H9 (cell line): ENCODE measurements at regions not wholly inside any gene's neighbourhood (a gene's known extent, or its start where the extent isn't known, plus 50 kb on each side); places are given as distances from the start of the nearest gene placed in this dataset.
"Not testable (repeated sequence)": the region's sequence is repeated elsewhere in the genome, so short reads cannot be mapped to it uniquely, and the experiment has no call there.

Experiments
- DNase-seq: peaks from one replicate; pipeline ENCODE4 v3.0.0-alpha.2; 2017
- H2AFZ ChIP-seq: one replicate; pipeline ENCODE4 v1.6.1; 2013; ENCODE audit warnings: mild to moderate bottlenecking, low read length, control low read depth, moderate library complexity
- H2AK5ac ChIP-seq: 2 replicates; pipeline ENCODE4 v1.6.1; 2013; ENCODE audit warnings: low read length, control low read depth, mixed read lengths; ENCODE audit not compliant: insufficient read length
- H2BK120ac ChIP-seq: one replicate; pipeline ENCODE4 v1.6.1; 2013; ENCODE audit warnings: low read depth, mild to moderate bottlenecking, low read length, control low read depth, inconsistent platforms; ENCODE audit not compliant: poor library complexity, severe bottlenecking
- H2BK12ac ChIP-seq: 2 replicates; pipeline ENCODE4 v1.6.1; 2013; ENCODE audit warnings: low read length, control low read depth, mixed read lengths, low read depth; ENCODE audit not compliant: insufficient read length
- H2BK15ac ChIP-seq: 2 replicates; pipeline ENCODE4 v1.6.1; 2013; ENCODE audit warnings: low read depth, low read length, control low read depth
- H2BK20ac ChIP-seq: one replicate; pipeline ENCODE4 v1.6.1; 2013; ENCODE audit warnings: low read depth, mild to moderate bottlenecking, low read length, control low read depth, inconsistent platforms; ENCODE audit not compliant: poor library complexity, severe bottlenecking
- H2BK5ac ChIP-seq: 2 replicates; pipeline ENCODE4 v1.6.1; 2013; ENCODE audit warnings: low read length, control low read depth, mixed read lengths; ENCODE audit not compliant: insufficient read length
- H3K14ac ChIP-seq: 2 replicates; pipeline ENCODE4 v1.6.1; 2013; ENCODE audit warnings: low read length, control low read depth; ENCODE audit not compliant: insufficient read depth
- H3K18ac ChIP-seq: 2 replicates; pipeline ENCODE4 v1.6.1; 2013; ENCODE audit warnings: low read depth, mild to moderate bottlenecking, mixed read lengths, low read length, control low read depth; ENCODE audit not compliant: insufficient read length
- H3K23ac ChIP-seq: 2 replicates; pipeline ENCODE4 v1.6.1; 2013; ENCODE audit warnings: low read length, control low read depth, mixed read lengths, low read depth; ENCODE audit not compliant: insufficient read length
- H3K23me2 ChIP-seq: 2 replicates; pipeline ENCODE4 v1.6.1; 2013; ENCODE audit warnings: low read depth, mild to moderate bottlenecking, mixed read lengths, low read length, control low read depth; ENCODE audit not compliant: insufficient read length, poor library complexity, severe bottlenecking
- H3K27ac ChIP-seq: 2 replicates; pipeline ENCODE4 v1.5.1; 2013; ENCODE audit warnings: low read length, control low read depth, mixed read lengths, low read depth; ENCODE audit not compliant: insufficient read length
- H3K27me3 ChIP-seq: 2 replicates; pipeline ENCODE4 v1.6.1; 2013; ENCODE audit warnings: low read length, control low read depth, inconsistent platforms; ENCODE audit not compliant: insufficient read depth
- H3K4ac ChIP-seq: 2 replicates; pipeline ENCODE4 v1.6.1; 2013; ENCODE audit warnings: low read depth, mild to moderate bottlenecking, control low read depth, inconsistent platforms, low read length, moderate library complexity
- H3K4me1 ChIP-seq: 2 replicates; pipeline ENCODE4 v1.6.1; 2013; ENCODE audit warnings: low read length, control low read depth, inconsistent platforms; ENCODE audit not compliant: insufficient read depth
- H3K4me2 ChIP-seq: 2 replicates; pipeline ENCODE4 v1.6.1; 2013; ENCODE audit warnings: low read length, control low read depth, mixed read lengths; ENCODE audit not compliant: insufficient read length, insufficient read depth
- H3K56ac ChIP-seq: 2 replicates; pipeline ENCODE4 v1.6.1; 2013; ENCODE audit warnings: low read depth, mild to moderate bottlenecking, mixed read lengths, low read length, control low read depth; ENCODE audit not compliant: insufficient read length
- H3K79me1 ChIP-seq: 2 replicates; pipeline ENCODE4 v1.6.1; 2013; ENCODE audit warnings: low read depth, mild to moderate bottlenecking, moderate library complexity, low read length, control low read depth, inconsistent platforms; ENCODE audit not compliant: insufficient read depth, poor library complexity, severe bottlenecking
- H3K79me2 ChIP-seq: 2 replicates; pipeline ENCODE4 v1.6.1; 2013; ENCODE audit warnings: low read length, control low read depth, inconsistent platforms; ENCODE audit not compliant: insufficient read depth
- H3K9ac ChIP-seq: 2 replicates; pipeline ENCODE4 v1.6.1; 2013; ENCODE audit warnings: low read length, control low read depth, mixed read lengths; ENCODE audit not compliant: insufficient read length; ENCODE audit errors: extremely low read depth
- H3K9me3 ChIP-seq: one replicate; pipeline ENCODE4 v1.6.1; 2013; ENCODE audit warnings: low read depth, low read length, inconsistent platforms; ENCODE audit not compliant: control insufficient read depth
- H3T11ph ChIP-seq: one replicate; pipeline ENCODE4 v1.6.1; 2013; ENCODE audit warnings: mild to moderate bottlenecking, low read length, control low read depth, inconsistent platforms
- H4K20me1 ChIP-seq: one replicate; pipeline ENCODE4 v1.6.1; 2013; ENCODE audit not compliant: control insufficient read depth, insufficient read length, insufficient read depth
- H4K5ac ChIP-seq: 2 replicates; pipeline ENCODE4 v1.6.1; 2013; ENCODE audit warnings: low read depth, mild to moderate bottlenecking, mixed read lengths, low read length, control low read depth; ENCODE audit not compliant: insufficient read length
- H4K8ac ChIP-seq: replicated peaks from 2 replicates; pipeline ENCODE4 v1.6.1; 2013; ENCODE audit warnings: low read length, control low read depth, mixed read lengths, low read depth; ENCODE audit not compliant: insufficient read length
- H4K91ac ChIP-seq: 2 replicates; pipeline ENCODE4 v1.6.1; 2013; ENCODE audit warnings: low read depth, mild to moderate bottlenecking, moderate library complexity, mixed read lengths, low read length, control low read depth; ENCODE audit not compliant: insufficient read length
- H3K27ac Mint-ChIP-seq, 3 experiments: 2 replicates in 2 of 3; 3 replicates in 1 of 3; pipeline ENCODE4 v1.8.0; 2020 to 2021; ENCODE audit warnings: mixed read lengths in 3 of 3, mild to moderate bottlenecking in 1 of 3, moderate library complexity in 1 of 3
- H3K27me3 Mint-ChIP-seq: 2 replicates; pipeline ENCODE4 v1.8.0; 2021; ENCODE audit warnings: low read depth, mild to moderate bottlenecking, moderate library complexity, mixed read lengths
- H3K36me3 Mint-ChIP-seq, 3 experiments: 2 replicates in 2 of 3; 3 replicates in 1 of 3; pipeline ENCODE4 v1.8.0; 2020 to 2021; ENCODE audit warnings: low read depth in 3 of 3, mixed read lengths in 3 of 3; ENCODE audit not compliant: insufficient read depth in 1 of 3
- H3K4me1 Mint-ChIP-seq, 2 experiments: 2 replicates each; pipeline ENCODE4 v1.8.0; 2020; ENCODE audit warnings: mixed read lengths in 2 of 2
- H3K4me3 Mint-ChIP-seq, 2 experiments: 2 replicates in 1 of 2; 3 replicates in 1 of 2; pipeline ENCODE4 v1.8.0; 2020 to 2021; ENCODE audit warnings: mild to moderate bottlenecking in 2 of 2, mixed read lengths in 2 of 2, moderate library complexity in 1 of 2
- H3K9me3 Mint-ChIP-seq, 2 experiments: 2 replicates in 1 of 2; 3 replicates in 1 of 2; pipeline ENCODE4 v1.8.0; 2020; ENCODE audit warnings: mild to moderate bottlenecking in 2 of 2, mixed read lengths in 2 of 2, moderate library complexity in 1 of 2
- CTCF ChIP-seq: fragments of 200-600 bp; sonication (generic); conservative IDR thresholded peaks from 3 replicates; pipeline ENCODE4 v1.8.0; 2021; ENCODE audit warnings: antibody characterized with exemption, mild to moderate bottlenecking
- WGBS: extraction: QIAGEN DNeasy Blood & Tissue Kit; methylation state at CpG from one replicate; pipeline ENCODE4 v1.1.7; 2013; ENCODE audit warnings: missing lambda C conversion rate, low lambda C conversion rate, mixed read lengths; ENCODE audit not compliant: insufficient read length; ENCODE audit errors: extremely low coverage; 5-methylcytosine and 5-hydroxymethylcytosine counted together

DNA sequence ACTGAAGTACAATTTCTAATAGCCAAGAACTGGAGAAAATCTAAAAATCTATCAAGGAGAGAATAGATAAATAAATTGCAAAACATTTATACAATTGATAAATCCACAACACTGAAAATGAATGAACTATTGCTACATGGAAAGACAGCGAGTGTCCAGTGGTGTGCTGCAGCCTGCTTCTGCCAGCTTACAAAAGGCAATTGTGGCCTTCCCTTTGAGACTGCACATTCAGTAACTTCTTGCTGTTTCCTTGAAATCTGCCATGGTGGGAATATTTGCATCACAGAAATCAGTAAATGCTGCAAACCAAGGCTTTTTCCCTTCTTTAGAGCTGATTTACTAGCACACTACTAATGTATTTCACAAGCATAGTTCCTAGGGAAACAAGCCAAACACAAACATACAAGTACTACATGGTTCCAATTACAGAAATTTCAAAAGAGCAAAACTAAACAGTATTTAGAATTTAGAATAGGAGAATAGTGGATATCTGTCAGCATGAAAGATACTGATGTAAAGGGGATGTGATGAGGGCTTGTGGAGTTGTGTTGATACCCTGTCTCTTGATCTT, 76.9 kb upstream of the TRIM77 start:
- no peak overlapping the region for H3K9ac ChIP-seq
- no peak for TF ChIP-seq CTCF
- no CpG with 5 or more reads among the region's 1 CpG for WGBS

DNA sequence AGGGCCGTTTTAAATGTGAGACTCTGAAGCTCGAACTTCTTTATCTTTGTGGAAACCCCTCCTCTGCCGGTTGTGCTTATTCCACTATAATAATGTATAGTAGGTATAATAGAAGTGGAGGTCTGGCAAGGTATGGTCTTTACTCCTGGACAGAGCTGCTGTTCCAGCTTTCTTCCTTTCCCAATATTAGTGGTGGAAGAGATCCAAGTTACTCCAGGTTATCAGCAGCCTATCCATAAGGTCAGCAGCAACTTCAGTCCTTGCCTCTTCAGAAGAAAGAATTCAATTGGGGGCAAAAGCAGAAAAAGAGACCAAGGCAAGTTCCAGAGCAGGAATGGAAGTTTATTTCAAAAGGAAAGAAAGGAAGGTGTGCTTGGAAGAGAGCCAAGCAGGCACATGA, 69.3 kb upstream of the TRIM77 start:
- H3K4ac ChIP-seq, DNase-seq, H4K91ac ChIP-seq, H3K4me3 Mint-ChIP-seq, H2BK12ac ChIP-seq, H3K4me1 Mint-ChIP-seq, H4K5ac ChIP-seq, H3K23me2 ChIP-seq, H2BK20ac ChIP-seq, H2BK120ac ChIP-seq, H2AFZ ChIP-seq, H2BK15ac ChIP-seq, H3K9ac ChIP-seq, H3K14ac ChIP-seq, H2BK5ac ChIP-seq, H3K27ac ChIP-seq, H3K23ac ChIP-seq, H3K79me2 ChIP-seq, H2AK5ac ChIP-seq, H3K27me3 Mint-ChIP-seq, H3K9me3 Mint-ChIP-seq, H3K4me2 ChIP-seq, H4K20me1 ChIP-seq, H3K27ac Mint-ChIP-seq, H3K36me3 Mint-ChIP-seq, H3K79me1 ChIP-seq, H3T11ph ChIP-seq, H4K8ac ChIP-seq, H3K56ac ChIP-seq, H3K9me3 ChIP-seq, H3K18ac ChIP-seq, H3K27me3 ChIP-seq, H3K4me1 ChIP-seq: not testable (repeated sequence)
- no CpG with 5 or more reads among the region's 3 CpGs for WGBS

More for the DNA sequence above, 76.9 kb upstream of the TRIM77 start:
- H3K23ac ChIP-seq = no peak overlapping the region
- no peak overlapping the region for H2BK5ac ChIP-seq
- no peaks in the 10 kb centered on the region for H3K27me3 ChIP-seq
- H2BK15ac ChIP-seq = no peak overlapping the region
- no peak for DNase-seq
- no peak overlapping the region for H3K18ac ChIP-seq
- Mint-ChIP-seq H3K4me1 (peaks cover 2 to 5% of the 10 kb centered on the region in 2 experiments; a peak in 3 of 4 replicates), H3K9me3 (no peaks in the 10 kb centered on the region), H3K4me3 (no peak overlapping the region), H3K27ac (no peak overlapping the region), H3K36me3 (no peaks in the 10 kb centered on the region; a peak in 1 of 7 replicates), H3K27me3 (no peaks in the 10 kb centered on the region)
- no peak overlapping the region for H2BK20ac ChIP-seq
- no peaks in the 10 kb centered on the region for H3K9me3 ChIP-seq
- no peaks in the 10 kb centered on the region for H4K20me1 ChIP-seq
- H3K79me2 ChIP-seq = no peaks in the 10 kb centered on the region
- no peak overlapping the region for H2BK12ac ChIP-seq
- H3T11ph ChIP-seq = no peak overlapping the region
- no peaks in the 10 kb centered on the region for H3K79me1 ChIP-seq
- no peak overlapping the region for H2AFZ ChIP-seq
- no peak overlapping the region for H2AK5ac ChIP-seq
- H3K27ac ChIP-seq = no peak overlapping the region
- H3K56ac ChIP-seq = no peak overlapping the region
- H3K14ac ChIP-seq = no peak overlapping the region
- no peak overlapping the region for H3K4me2 ChIP-seq
- H3K4ac ChIP-seq = no peak overlapping the region
- H4K8ac ChIP-seq = no peak overlapping the region
- no peak overlapping the region for H4K91ac ChIP-seq
- H2BK120ac ChIP-seq = no peak overlapping the region
- H3K4me1 ChIP-seq = no peaks in the 10 kb centered on the region
- no peak overlapping the region for H4K5ac ChIP-seq
- H3K23me2 ChIP-seq = no peaks in the 10 kb centered on the region
